ENCODE measurements at regions not wholly inside any gene's neighbourhood (a gene's known extent, or its start where the extent isn't known, plus 50 kb on each side); places are given as distances from the start of the nearest gene placed in this dataset.
"Not testable (repeated sequence)": the region's sequence is repeated elsewhere in the genome, so short reads cannot be mapped to it uniquely, and the experiment has no call there.

GRCh38 chr3:166688665-166689064 lies 691.4 kb downstream of the ZBBX start:
- H3K4me1 ChIP-seq (ENCODE audit: control insufficient read depth, extremely low read depth, insufficient read depth, low read length) = no peaks in the 10 kb centered on the region
- no peak for DNase-seq (ENCODE audit: low read depth, low spot score)
- H3K36me3 ChIP-seq (ENCODE audit: control insufficient read depth in 2 of 2, extremely low read depth in 1 of 2, insufficient read depth in 2 of 2, low read length in 2 of 2) = no peaks in the 10 kb centered on the region
- no peak overlapping the region for H3K27ac ChIP-seq (ENCODE audit: control insufficient read depth, insufficient read depth, low read length)
- dilution Hi-C loops (cut with MboI; ENCODE audit: extremely low pct_ligation_motif_present, low sequenced_read_pairs) = no loop called here
- no peaks in the 10 kb centered on the region for H4K20me1 ChIP-seq (ENCODE audit: control insufficient read depth, extremely low read depth, insufficient read depth, low read length)
- TF ChIP-seq, protein P1, sequence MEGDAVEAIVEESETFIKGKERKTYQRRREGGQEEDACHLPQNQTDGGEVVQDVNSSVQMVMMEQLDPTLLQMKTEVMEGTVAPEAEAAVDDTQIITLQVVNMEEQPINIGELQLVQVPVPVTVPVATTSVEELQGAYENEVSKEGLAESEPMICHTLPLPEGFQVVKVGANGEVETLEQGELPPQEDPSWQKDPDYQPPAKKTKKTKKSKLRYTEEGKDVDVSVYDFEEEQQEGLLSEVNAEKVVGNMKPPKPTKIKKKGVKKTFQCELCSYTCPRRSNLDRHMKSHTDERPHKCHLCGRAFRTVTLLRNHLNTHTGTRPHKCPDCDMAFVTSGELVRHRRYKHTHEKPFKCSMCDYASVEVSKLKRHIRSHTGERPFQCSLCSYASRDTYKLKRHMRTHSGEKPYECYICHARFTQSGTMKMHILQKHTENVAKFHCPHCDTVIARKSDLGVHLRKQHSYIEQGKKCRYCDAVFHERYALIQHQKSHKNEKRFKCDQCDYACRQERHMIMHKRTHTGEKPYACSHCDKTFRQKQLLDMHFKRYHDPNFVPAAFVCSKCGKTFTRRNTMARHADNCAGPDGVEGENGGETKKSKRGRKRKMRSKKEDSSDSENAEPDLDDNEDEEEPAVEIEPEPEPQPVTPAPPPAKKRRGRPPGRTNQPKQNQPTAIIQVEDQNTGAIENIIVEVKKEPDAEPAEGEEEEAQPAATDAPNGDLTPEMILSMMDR (optimal IDR thresholded peaks at IDR 0.05 in 1 of 3, IDR thresholded peaks at IDR 0.05 in 1 of 3, conservative IDR thresholded peaks at IDR 0.05 in 1 of 3; ENCODE audit: extremely low read depth in 1 of 3, insufficient read depth in 2 of 3, low read length in 3 of 3) = no peak
- no peak for TF ChIP-seq EZH2 (IDR thresholded peaks at IDR 0.05; ENCODE audit: low read length)
- H3K27me3 ChIP-seq (ENCODE audit: control insufficient read depth, extremely low read depth, insufficient read depth, low read length) = no peaks in the 10 kb centered on the region
- no peak for FAIRE-seq
- H3K4me3 ChIP-seq (ENCODE audit: control insufficient read depth in 2 of 3, extremely low read depth in 1 of 3, insufficient read depth in 2 of 3, low read depth in 1 of 3, low read length in 3 of 3) = no peak overlapping the region
- no peak overlapping the region for H3K4me2 ChIP-seq (ENCODE audit: control insufficient read depth, extremely low read depth, insufficient read depth, low read depth, low read length)
- no peak overlapping the region for H3K9ac ChIP-seq (ENCODE audit: control insufficient read depth, extremely low read depth, insufficient read depth, low read length)
- no peaks in the 10 kb centered on the region for H3K79me2 ChIP-seq (ENCODE audit: control insufficient read depth, insufficient read depth, low read length)
- no peaks in the 10 kb centered on the region for H3K9me3 ChIP-seq (ENCODE audit: control insufficient read depth, low read depth, low read length)
- H3K9me1 ChIP-seq (ENCODE audit: control insufficient read depth, extremely low read depth, insufficient read depth, low read length) = no peaks in the 10 kb centered on the region
- H2AFZ ChIP-seq (ENCODE audit: control insufficient read depth, low read length) = no peak overlapping the region

DNA sequence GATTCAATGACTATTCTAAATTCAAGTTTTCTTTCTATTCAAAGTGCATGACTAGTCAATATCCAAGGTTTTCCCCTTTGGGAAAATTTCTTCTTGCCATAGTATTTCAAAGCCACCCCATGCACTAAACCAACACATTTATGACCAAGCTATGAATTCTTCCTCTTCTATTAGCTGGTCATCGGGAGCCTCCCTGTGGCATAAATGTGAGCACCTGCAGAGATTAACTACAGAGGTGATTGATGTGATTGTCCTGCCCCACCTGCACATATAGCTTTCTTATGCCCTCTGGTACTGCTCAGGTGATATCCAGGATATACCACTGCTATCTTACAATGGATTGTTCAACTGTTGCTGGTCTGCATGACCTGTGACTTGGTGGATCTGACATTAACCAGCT lies 694.9 kb downstream of the ZBBX start:
- Histone ChIP-seq H3K4me3 (ENCODE audit: control insufficient read depth in 2 of 3, extremely low read depth in 1 of 3, insufficient read depth in 2 of 3, low read depth in 1 of 3, low read length in 3 of 3) (no peak overlapping the region), H3K9me1 (ENCODE audit: control insufficient read depth, extremely low read depth, insufficient read depth, low read length) (no peaks in the 10 kb centered on the region), H4K20me1 (ENCODE audit: control insufficient read depth, extremely low read depth, insufficient read depth, low read length) (no peaks in the 10 kb centered on the region), H3K9me3 (ENCODE audit: control insufficient read depth, low read depth, low read length) (no peaks in the 10 kb centered on the region), H3K4me2 (ENCODE audit: control insufficient read depth, extremely low read depth, insufficient read depth, low read depth, low read length) (no peak overlapping the region), H3K36me3 (ENCODE audit: control insufficient read depth in 2 of 2, extremely low read depth in 1 of 2, insufficient read depth in 2 of 2, low read length in 2 of 2) (no peaks in the 10 kb centered on the region), H3K4me1 (ENCODE audit: control insufficient read depth, extremely low read depth, insufficient read depth, low read length) (no peaks in the 10 kb centered on the region), H3K27ac (ENCODE audit: control insufficient read depth, insufficient read depth, low read length) (no peak overlapping the region), H3K9ac (ENCODE audit: control insufficient read depth, extremely low read depth, insufficient read depth, low read length) (no peak overlapping the region), H2AFZ (ENCODE audit: control insufficient read depth, low read length) (no peak overlapping the region), H3K79me2 (ENCODE audit: control insufficient read depth, insufficient read depth, low read length) (no peaks in the 10 kb centered on the region), H3K27me3 (ENCODE audit: control insufficient read depth, extremely low read depth, insufficient read depth, low read length) (no peaks in the 10 kb centered on the region)
- dilution Hi-C loops (cut with MboI; ENCODE audit: extremely low pct_ligation_motif_present, low sequenced_read_pairs) = no loop called here
- DNase-seq (ENCODE audit: low read depth, low spot score) = no peak
- no peak for FAIRE-seq
- TF ChIP-seq, protein P1 (optimal IDR thresholded peaks at IDR 0.05 in 1 of 3, IDR thresholded peaks at IDR 0.05 in 1 of 3, conservative IDR thresholded peaks at IDR 0.05 in 1 of 3; ENCODE audit: extremely low read depth in 1 of 3, insufficient read depth in 2 of 3, low read length in 3 of 3) = peak in 1 of 3 experiments; percentile 20
- no peak for TF ChIP-seq EZH2 (IDR thresholded peaks at IDR 0.05; ENCODE audit: low read length)

GRCh38 chr3:166684077-166684476 lies 696.0 kb downstream of the ZBBX start:
- H3K9me1 ChIP-seq (ENCODE audit: control insufficient read depth, extremely low read depth, insufficient read depth, low read length); H4K20me1 ChIP-seq (ENCODE audit: control insufficient read depth, extremely low read depth, insufficient read depth, low read length); H2AFZ ChIP-seq (ENCODE audit: control insufficient read depth, low read length); DNase-seq (ENCODE audit: low read depth, low spot score); dilution Hi-C loops (cut with MboI; ENCODE audit: extremely low pct_ligation_motif_present, low sequenced_read_pairs); H3K27me3 ChIP-seq (ENCODE audit: control insufficient read depth, extremely low read depth, insufficient read depth, low read length); H3K79me2 ChIP-seq (ENCODE audit: control insufficient read depth, insufficient read depth, low read length); H3K4me1 ChIP-seq (ENCODE audit: control insufficient read depth, extremely low read depth, insufficient read depth, low read length); FAIRE-seq; H3K4me3 ChIP-seq (ENCODE audit: control insufficient read depth in 2 of 3, extremely low read depth in 1 of 3, insufficient read depth in 2 of 3, low read depth in 1 of 3, low read length in 3 of 3); H3K9me3 ChIP-seq (ENCODE audit: control insufficient read depth, low read depth, low read length); H3K4me2 ChIP-seq (ENCODE audit: control insufficient read depth, extremely low read depth, insufficient read depth, low read depth, low read length); H3K36me3 ChIP-seq (ENCODE audit: control insufficient read depth in 2 of 2, extremely low read depth in 1 of 2, insufficient read depth in 2 of 2, low read length in 2 of 2); H3K27ac ChIP-seq (ENCODE audit: control insufficient read depth, insufficient read depth, low read length); H3K9ac ChIP-seq (ENCODE audit: control insufficient read depth, extremely low read depth, insufficient read depth, low read length): not testable (repeated sequence)

All from keratinocyte (primary cell).